NCI-H187 (cell line): ENCODE measurements at regions not wholly inside any gene's neighbourhood (a gene's known extent, or its start where the extent isn't known, plus 50 kb on each side); places are given as distances from the start of the nearest gene placed in this dataset.
"Not testable (repeated sequence)": the region's sequence is repeated elsewhere in the genome, so short reads cannot be mapped to it uniquely, and the experiment has no call there.

Experiments
- DNase-seq, 2 experiments: peaks; one replicate each; lab custom pipeline; 2025; lab: John Stamatoyannopoulos, UW

GRCh38 chr13:21261487-21262216 lies 85.2 kb downstream of the MRPL57 start:
- DNase-seq: not testable (repeated sequence)

GRCh38 chr13:21263909-21264308 lies 87.5 kb downstream of the MRPL57 start:
- not testable (repeated sequence) for DNase-seq

GRCh38 chr13:21268485-21268884 lies 92.0 kb downstream of the MRPL57 start:
- DNase-seq: not testable (repeated sequence)

- DNase-seq: not testable (repeated sequence)
Observed at GRCh38 chr13:21272439-21272838, 96.0 kb downstream of the MRPL57 start.

- not testable (repeated sequence) for DNase-seq
Observed at GRCh38 chr13:21274457-21274856, 98.0 kb downstream of the MRPL57 start.

- DNase-seq: no peak
Observed at GRCh38 chr13:21282065-21282464, 105.6 kb downstream of the MRPL57 start.

GRCh38 chr13:21287331-21287907 lies 111.0 kb downstream of the MRPL57 start:
- DNase-seq: no peak

GRCh38 chr13:21289475-21289874 lies 113.0 kb downstream of the MRPL57 start:
- DNase-seq: no peak

- not testable (repeated sequence) for DNase-seq
Observed at GRCh38 chr13:21290442-21291002, 114.1 kb downstream of the MRPL57 start.

- no peak for DNase-seq
Observed at GRCh38 chr13:21291840-21292239, 115.4 kb downstream of the MRPL57 start.

- DNase-seq: not testable (repeated sequence)
Observed at GRCh38 chr13:21296991-21297390, 120.5 kb downstream of the MRPL57 start.

- no peak for DNase-seq
Observed at GRCh38 chr13:21297447-21297846, 121.0 kb downstream of the MRPL57 start.

GRCh38 chr13:21297914-21298831 lies 121.7 kb downstream of the MRPL57 start:
- DNase-seq: peak; percentile 33 to 77

- DNase-seq: no peak
Observed at GRCh38 chr13:21304256-21304655, 127.8 kb downstream of the MRPL57 start.

- not testable (repeated sequence) for DNase-seq
Observed at GRCh38 chr13:21306300-21307073, 130.0 kb downstream of the MRPL57 start.

- DNase-seq: not testable (repeated sequence)
Observed at GRCh38 chr13:21307158-21307557, 130.7 kb downstream of the MRPL57 start.

- DNase-seq: no peak
Observed at GRCh38 chr13:21308906-21309305, 132.4 kb downstream of the MRPL57 start.

- no peak for DNase-seq
Observed at GRCh38 chr13:21309542-21310172, 133.2 kb downstream of the MRPL57 start.

GRCh38 chr13:21310220-21310619 lies 133.8 kb downstream of the MRPL57 start:
- no peak for DNase-seq

- DNase-seq: not testable (repeated sequence)
Observed at GRCh38 chr13:21314976-21315375, 138.5 kb downstream of the MRPL57 start.

- DNase-seq: no peak
Observed at GRCh38 chr13:21316376-21316775, 139.9 kb downstream of the MRPL57 start.
